PC-9 (cell line): ENCODE measurements at regions not wholly inside any gene's neighbourhood (a gene's known extent, or its start where the extent isn't known, plus 50 kb on each side); places are given as distances from the start of the nearest gene placed in this dataset.

Source experiments
- BruUV-seq: library from RNA; stranded (reverse); fragments of 400-500 nt; replicated peaks from 2 replicates; lab custom pipeline; 2021; lab: Mats Ljungman, UMichigan
- CTCF ChIA-PET: fragments of 300-600 bp; sonication (Branson Sonifier 250); formaldehyde crosslinking; loops from one replicate; lab custom pipeline; 2022; ENCODE audit warnings: antibody characterized with exemption; lab: Charles Lee
- POLR2A ChIA-PET: fragments of 300-600 bp; sonication (Branson Sonifier 250); formaldehyde crosslinking; loops from one replicate; lab custom pipeline; 2022; ENCODE audit warnings: antibody characterized with exemption; ENCODE audit not compliant: unreplicated experiment; lab: Charles Lee
- DNase-seq, 2 experiments: peaks; one replicate each; pipeline versions ENCODE4 v3.0.0 to v3.0.0-alpha.2; 2015 to 2022; ENCODE audit warnings: mixed read lengths in 1 of 2
- H2AFZ ChIP-seq: fragments of 200-600 bp; sonication (generic); 2 replicates; pipeline ENCODE4 v1.8.1; 2017; ENCODE audit warnings: antibody characterized with exemption
- H3F3A ChIP-seq: fragments of 200-600 bp; sonication (generic); 2 replicates; pipeline ENCODE4 v1.8.1; 2017; ENCODE audit warnings: antibody characterized with exemption, mild to moderate bottlenecking, low read depth; ENCODE audit not compliant: insufficient read depth
- H3K27ac ChIP-seq: fragments of 200-600 bp; sonication (generic); 2 replicates; pipeline ENCODE4 v1.6.1; 2016; ENCODE audit warnings: mixed run types
- H3K27me3 ChIP-seq: fragments of 200-600 bp; sonication (generic); 2 replicates; pipeline ENCODE4 v1.6.1; 2016; ENCODE audit warnings: low read depth, mixed run types; ENCODE audit not compliant: insufficient read depth
- H3K36me3 ChIP-seq: fragments of 200-600 bp; sonication (generic); 2 replicates; pipeline ENCODE4 v1.6.1; 2016; ENCODE audit warnings: low read depth, mixed run types
- H3K4me1 ChIP-seq: fragments of 200-600 bp; sonication (generic); replicated peaks from 2 replicates; pipeline ENCODE4 v1.6.1; 2016; ENCODE audit warnings: mixed run types; ENCODE audit not compliant: insufficient read depth
- H3K4me2 ChIP-seq: fragments of 200-600 bp; sonication (generic); 2 replicates; pipeline ENCODE4 v1.6.1; 2017; ENCODE audit warnings: mixed run types
- H3K4me3 ChIP-seq: fragments of 200-600 bp; sonication (generic); 2 replicates; pipeline ENCODE4 v1.6.1; 2016; ENCODE audit warnings: mixed run types
- H3K79me2 ChIP-seq: fragments of 200-600 bp; sonication (generic); 2 replicates; pipeline ENCODE4 v1.6.1; 2017; ENCODE audit warnings: low read depth, mixed run types
- H3K9me2 ChIP-seq: fragments of 200-600 bp; sonication (generic); 2 replicates; pipeline ENCODE4 v1.8.1; 2017; ENCODE audit warnings: mild to moderate bottlenecking; ENCODE audit not compliant: insufficient read depth
- H3K9me3 ChIP-seq: fragments of 200-600 bp; sonication (generic); 2 replicates; pipeline ENCODE4 v1.8.1; 2016; ENCODE audit warnings: low read depth; ENCODE audit not compliant: insufficient read depth
- H4K20me1 ChIP-seq: fragments of 200-600 bp; sonication (generic); 2 replicates; pipeline ENCODE4 v1.8.1; 2017; ENCODE audit not compliant: insufficient read depth
- EZH2 ChIP-seq: fragments of 200-600 bp; sonication (generic); IDR thresholded peaks from 2 replicates; pipeline ENCODE4 v1.8.0; 2017; ENCODE audit warnings: antibody characterized with exemption, low read depth
- intact Hi-C: fragments of 100-400 bp; cut with micrococcal nuclease; formaldehyde crosslinking; loops from one replicate; pipeline ENCODE4 v1.10.0; 2022; ENCODE audit not compliant: unreplicated experiment
- TF ChIP-seq, protein P1 (sequence below): fragments of 200-600 bp; sonication (generic); conservative IDR thresholded peaks from 2 replicates; pipeline ENCODE4 v1.6.1; 2017; ENCODE audit warnings: mixed run types, antibody characterized with exemption, mild to moderate bottlenecking, moderate library complexity

DNA sequence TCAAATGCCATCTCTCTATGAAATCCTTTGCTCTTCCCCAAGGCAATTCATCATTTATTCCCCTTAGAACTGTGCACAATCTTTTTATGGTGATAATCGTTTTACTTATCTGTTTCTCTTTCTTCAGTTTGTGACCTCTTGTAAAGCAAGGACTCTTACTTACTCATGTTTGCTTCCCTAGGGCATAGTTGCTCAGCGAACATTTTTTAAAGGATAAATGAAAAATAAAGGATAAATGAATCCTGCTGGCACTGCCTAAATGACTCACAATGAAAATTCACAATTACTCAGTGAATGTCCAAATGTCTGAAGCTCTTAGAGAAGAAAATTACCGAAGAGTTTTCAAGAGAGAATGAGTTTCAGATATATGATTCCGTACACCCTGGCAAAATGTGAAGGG lies 671.7 kb downstream of the CDH11 start:
- intact Hi-C loops = no loop called here
- Histone ChIP-seq H4K20me1 (no peaks in the 10 kb centered on the region), H3K4me3 (no peak overlapping the region), H3K79me2 (no peaks in the 10 kb centered on the region), H2AFZ (no peak overlapping the region), H3K27me3 (no peaks in the 10 kb centered on the region), H3K9me3 (no peaks in the 10 kb centered on the region), H3K4me1 (no peaks in the 10 kb centered on the region), H3F3A (no peaks in the 10 kb centered on the region), H3K9me2 (no peaks in the 10 kb centered on the region), H3K27ac (no peak overlapping the region), H3K4me2 (no peak overlapping the region), H3K36me3 (no peaks in the 10 kb centered on the region)
- TF ChIP-seq, protein P1, sequence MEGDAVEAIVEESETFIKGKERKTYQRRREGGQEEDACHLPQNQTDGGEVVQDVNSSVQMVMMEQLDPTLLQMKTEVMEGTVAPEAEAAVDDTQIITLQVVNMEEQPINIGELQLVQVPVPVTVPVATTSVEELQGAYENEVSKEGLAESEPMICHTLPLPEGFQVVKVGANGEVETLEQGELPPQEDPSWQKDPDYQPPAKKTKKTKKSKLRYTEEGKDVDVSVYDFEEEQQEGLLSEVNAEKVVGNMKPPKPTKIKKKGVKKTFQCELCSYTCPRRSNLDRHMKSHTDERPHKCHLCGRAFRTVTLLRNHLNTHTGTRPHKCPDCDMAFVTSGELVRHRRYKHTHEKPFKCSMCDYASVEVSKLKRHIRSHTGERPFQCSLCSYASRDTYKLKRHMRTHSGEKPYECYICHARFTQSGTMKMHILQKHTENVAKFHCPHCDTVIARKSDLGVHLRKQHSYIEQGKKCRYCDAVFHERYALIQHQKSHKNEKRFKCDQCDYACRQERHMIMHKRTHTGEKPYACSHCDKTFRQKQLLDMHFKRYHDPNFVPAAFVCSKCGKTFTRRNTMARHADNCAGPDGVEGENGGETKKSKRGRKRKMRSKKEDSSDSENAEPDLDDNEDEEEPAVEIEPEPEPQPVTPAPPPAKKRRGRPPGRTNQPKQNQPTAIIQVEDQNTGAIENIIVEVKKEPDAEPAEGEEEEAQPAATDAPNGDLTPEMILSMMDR = no peak
- no peak for TF ChIP-seq EZH2
- ChIA-PET CTCF (no interaction called here), POLR2A (no interaction called here)
- no peak for DNase-seq
- BruUV-seq = no TSS peak

DNA sequence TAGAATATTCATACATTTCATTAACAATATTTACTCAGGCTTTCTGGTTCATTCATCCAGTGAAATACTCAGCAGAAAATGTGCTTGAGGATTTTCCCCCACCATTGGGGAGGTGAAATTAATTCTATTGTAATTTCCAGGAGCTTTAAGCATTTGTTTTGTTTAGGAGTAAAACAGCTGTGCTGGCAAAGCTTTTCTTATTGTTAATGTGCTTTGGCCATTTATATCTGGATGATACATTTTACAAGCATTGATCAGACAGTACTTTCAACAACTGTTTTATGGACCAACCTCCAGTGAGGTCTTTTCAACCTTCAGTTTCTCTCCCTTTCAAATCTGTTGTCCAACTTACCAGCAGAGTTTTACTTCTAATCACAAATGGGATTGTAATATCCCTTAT lies 672.4 kb downstream of the CDH11 start:
- Histone ChIP-seq H3K4me2 (no peak overlapping the region), H2AFZ (no peak overlapping the region), H3K9me2 (no peaks in the 10 kb centered on the region), H3F3A (no peaks in the 10 kb centered on the region), H3K9me3 (no peaks in the 10 kb centered on the region), H3K79me2 (no peaks in the 10 kb centered on the region), H3K27ac (no peak overlapping the region), H3K27me3 (no peaks in the 10 kb centered on the region), H3K36me3 (no peaks in the 10 kb centered on the region), H3K4me1 (no peaks in the 10 kb centered on the region), H3K4me3 (no peak overlapping the region), H4K20me1 (no peaks in the 10 kb centered on the region)
- POLR2A ChIA-PET = no interaction called here
- TF ChIP-seq, protein P1 = no peak
- no peak for TF ChIP-seq EZH2
- CTCF ChIA-PET = no interaction called here
- intact Hi-C loops = no loop called here
- DNase-seq = no peak
- no TSS peak for BruUV-seq

DNA sequence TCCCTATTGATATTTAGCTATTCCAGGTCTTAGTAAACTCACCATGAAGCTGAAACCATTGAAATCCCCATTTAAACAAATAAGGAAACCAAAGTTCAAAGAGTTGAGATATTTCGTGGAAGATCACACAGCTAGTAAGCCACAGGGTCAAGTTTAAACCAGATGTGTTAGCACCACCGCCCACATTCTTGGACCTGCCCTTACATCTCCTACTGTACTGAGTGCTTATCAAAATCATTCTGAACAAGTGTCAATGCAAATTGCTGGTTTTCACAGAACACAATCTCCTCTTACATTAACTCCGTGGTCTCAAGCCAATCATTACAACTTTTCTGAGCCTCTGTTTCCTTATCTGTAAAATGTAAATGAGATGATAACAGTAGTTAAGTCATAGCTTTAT lies 676.2 kb downstream of the CDH11 start:
- H3K9me3 ChIP-seq = no peaks in the 10 kb centered on the region
- DNase-seq = no peak
- no peak overlapping the region for H3K4me3 ChIP-seq
- H2AFZ ChIP-seq = no peak overlapping the region
- no peak overlapping the region for H3K4me2 ChIP-seq
- no peaks in the 10 kb centered on the region for H3K79me2 ChIP-seq
- no peaks in the 10 kb centered on the region for H3K9me2 ChIP-seq
- H3K36me3 ChIP-seq = no peaks in the 10 kb centered on the region
- no TSS peak for BruUV-seq
- no peak overlapping the region for H3K27ac ChIP-seq
- no peaks in the 10 kb centered on the region for H3K4me1 ChIP-seq
- intact Hi-C loops = no loop called here
- TF ChIP-seq EZH2 = no peak
- TF ChIP-seq, protein P1 = no peak
- ChIA-PET POLR2A (no interaction called here), CTCF (no interaction called here)
- no peaks in the 10 kb centered on the region for H3F3A ChIP-seq
- no peaks in the 10 kb centered on the region for H3K27me3 ChIP-seq
- no peaks in the 10 kb centered on the region for H4K20me1 ChIP-seq
